HCT116 (cell line): ENCODE measurements at regions not wholly inside any gene's neighbourhood (a gene's known extent, or its start where the extent isn't known, plus 50 kb on each side); places are given as distances from the start of the nearest gene placed in this dataset.

Experiments used
- CEBPB ChIP-seq: IDR thresholded peaks from 2 replicates; pipeline ENCODE4 v1.6.1; 2012; ENCODE audit warnings: low read depth
- FOSL1 ChIP-seq: IDR thresholded peaks from 2 replicates; pipeline ENCODE4 v1.6.1; 2012; ENCODE audit warnings: low read depth
- POLR2AphosphoS5 ChIP-seq: IDR thresholded peaks from 2 replicates; pipeline ENCODE4 v1.6.1; 2011; ENCODE audit warnings: mild to moderate bottlenecking, low read depth, low read length, moderate library complexity
- SIN3A ChIP-seq: IDR thresholded peaks from 2 replicates; pipeline ENCODE4 v1.6.1; 2012; ENCODE audit warnings: low read depth
- SP1 ChIP-seq: IDR thresholded peaks from 2 replicates; pipeline ENCODE4 v1.6.1; 2012; ENCODE audit warnings: low read depth
- SRF ChIP-seq: IDR thresholded peaks from 2 replicates; pipeline ENCODE4 v1.6.1; 2012; ENCODE audit warnings: low read depth
- YY1 ChIP-seq: IDR thresholded peaks from 2 replicates; pipeline ENCODE4 v1.6.1; 2011; ENCODE audit warnings: low read length, low read depth, moderate library complexity, mild to moderate bottlenecking; ENCODE audit not compliant: insufficient replicate concordance; ENCODE audit errors: extremely low read depth
- TF ChIP-seq, protein P1 (sequence below), 3 experiments: fragments of 200-600 bp in 1 of 3; sonication (generic) in 1 of 3; IDR thresholded peaks in 2 of 3; conservative IDR thresholded peaks in 1 of 3; 2 replicates each; pipeline ENCODE4 v1.5.1; 2012 to 2017; ENCODE audit warnings: low read depth in 2 of 3, low read length in 2 of 3, antibody characterized with exemption in 1 of 3, borderline replicate concordance in 1 of 3, control low read depth in 1 of 3, mild to moderate bottlenecking in 1 of 3, mixed read lengths in 1 of 3, mixed run types in 1 of 3, moderate library complexity in 1 of 3; ENCODE audit not compliant: insufficient read depth in 1 of 3
- TF ChIP-seq, protein P2 (sequence below): IDR thresholded peaks from 2 replicates; pipeline ENCODE4 v1.6.1; 2012; ENCODE audit warnings: low read depth
- TF ChIP-seq, protein P3 (sequence below): IDR thresholded peaks from 2 replicates; pipeline ENCODE4 v1.6.1; 2012

DNA sequence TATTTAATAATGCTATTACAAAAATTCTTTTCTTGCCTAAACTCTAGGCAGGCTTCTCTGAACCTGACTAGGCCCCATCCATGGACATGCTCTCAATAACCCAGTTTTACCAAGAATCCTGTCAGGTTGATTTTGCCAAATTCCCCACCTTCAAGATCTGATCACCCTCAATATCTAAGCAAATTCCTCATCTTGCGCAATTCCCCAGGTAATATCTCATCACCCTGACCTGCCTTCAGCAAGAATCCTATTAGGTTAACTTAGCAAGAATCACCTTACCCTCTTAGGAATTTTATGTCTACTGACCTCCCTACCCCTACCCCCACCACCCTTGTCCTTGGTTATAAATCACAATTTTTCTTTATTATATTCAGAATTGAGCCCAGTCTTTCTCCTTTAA, 579.1 kb downstream of the C4orf33 start:
- TF ChIP-seq, protein P1, sequence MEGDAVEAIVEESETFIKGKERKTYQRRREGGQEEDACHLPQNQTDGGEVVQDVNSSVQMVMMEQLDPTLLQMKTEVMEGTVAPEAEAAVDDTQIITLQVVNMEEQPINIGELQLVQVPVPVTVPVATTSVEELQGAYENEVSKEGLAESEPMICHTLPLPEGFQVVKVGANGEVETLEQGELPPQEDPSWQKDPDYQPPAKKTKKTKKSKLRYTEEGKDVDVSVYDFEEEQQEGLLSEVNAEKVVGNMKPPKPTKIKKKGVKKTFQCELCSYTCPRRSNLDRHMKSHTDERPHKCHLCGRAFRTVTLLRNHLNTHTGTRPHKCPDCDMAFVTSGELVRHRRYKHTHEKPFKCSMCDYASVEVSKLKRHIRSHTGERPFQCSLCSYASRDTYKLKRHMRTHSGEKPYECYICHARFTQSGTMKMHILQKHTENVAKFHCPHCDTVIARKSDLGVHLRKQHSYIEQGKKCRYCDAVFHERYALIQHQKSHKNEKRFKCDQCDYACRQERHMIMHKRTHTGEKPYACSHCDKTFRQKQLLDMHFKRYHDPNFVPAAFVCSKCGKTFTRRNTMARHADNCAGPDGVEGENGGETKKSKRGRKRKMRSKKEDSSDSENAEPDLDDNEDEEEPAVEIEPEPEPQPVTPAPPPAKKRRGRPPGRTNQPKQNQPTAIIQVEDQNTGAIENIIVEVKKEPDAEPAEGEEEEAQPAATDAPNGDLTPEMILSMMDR (IDR thresholded peaks at IDR 0.05 in 2 of 3, conservative IDR thresholded peaks at IDR 0.05 in 1 of 3; ENCODE audit: borderline replicate concordance in 1 of 3, insufficient read depth in 1 of 3, low read depth in 2 of 3, low read length in 2 of 3) = no peak
- TF ChIP-seq YY1 (no peak), SRF (no peak), CEBPB (no peak), POLR2AphosphoS5 (no peak), SIN3A (no peak), FOSL1 (no peak), SP1 (no peak)
- TF ChIP-seq, protein P2, sequence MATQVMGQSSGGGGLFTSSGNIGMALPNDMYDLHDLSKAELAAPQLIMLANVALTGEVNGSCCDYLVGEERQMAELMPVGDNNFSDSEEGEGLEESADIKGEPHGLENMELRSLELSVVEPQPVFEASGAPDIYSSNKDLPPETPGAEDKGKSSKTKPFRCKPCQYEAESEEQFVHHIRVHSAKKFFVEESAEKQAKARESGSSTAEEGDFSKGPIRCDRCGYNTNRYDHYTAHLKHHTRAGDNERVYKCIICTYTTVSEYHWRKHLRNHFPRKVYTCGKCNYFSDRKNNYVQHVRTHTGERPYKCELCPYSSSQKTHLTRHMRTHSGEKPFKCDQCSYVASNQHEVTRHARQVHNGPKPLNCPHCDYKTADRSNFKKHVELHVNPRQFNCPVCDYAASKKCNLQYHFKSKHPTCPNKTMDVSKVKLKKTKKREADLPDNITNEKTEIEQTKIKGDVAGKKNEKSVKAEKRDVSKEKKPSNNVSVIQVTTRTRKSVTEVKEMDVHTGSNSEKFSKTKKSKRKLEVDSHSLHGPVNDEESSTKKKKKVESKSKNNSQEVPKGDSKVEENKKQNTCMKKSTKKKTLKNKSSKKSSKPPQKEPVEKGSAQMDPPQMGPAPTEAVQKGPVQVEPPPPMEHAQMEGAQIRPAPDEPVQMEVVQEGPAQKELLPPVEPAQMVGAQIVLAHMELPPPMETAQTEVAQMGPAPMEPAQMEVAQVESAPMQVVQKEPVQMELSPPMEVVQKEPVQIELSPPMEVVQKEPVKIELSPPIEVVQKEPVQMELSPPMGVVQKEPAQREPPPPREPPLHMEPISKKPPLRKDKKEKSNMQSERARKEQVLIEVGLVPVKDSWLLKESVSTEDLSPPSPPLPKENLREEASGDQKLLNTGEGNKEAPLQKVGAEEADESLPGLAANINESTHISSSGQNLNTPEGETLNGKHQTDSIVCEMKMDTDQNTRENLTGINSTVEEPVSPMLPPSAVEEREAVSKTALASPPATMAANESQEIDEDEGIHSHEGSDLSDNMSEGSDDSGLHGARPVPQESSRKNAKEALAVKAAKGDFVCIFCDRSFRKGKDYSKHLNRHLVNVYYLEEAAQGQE = no peak
- TF ChIP-seq, protein P3, sequence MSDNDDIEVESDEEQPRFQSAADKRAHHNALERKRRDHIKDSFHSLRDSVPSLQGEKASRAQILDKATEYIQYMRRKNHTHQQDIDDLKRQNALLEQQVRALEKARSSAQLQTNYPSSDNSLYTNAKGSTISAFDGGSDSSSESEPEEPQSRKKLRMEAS = no peak
